ENCODE measurements at regions not wholly inside any gene's neighbourhood (a gene's known extent, or its start where the extent isn't known, plus 50 kb on each side); places are given as distances from the start of the nearest gene placed in this dataset.

GRCh38 chr15:39495871-39496840 is 84.7 kb upstream of the THBS1 start:
- Histone ChIP-seq H3K4me1 (no peaks in the 10 kb centered on the region), H3K4me3 (ENCODE audit: low read depth, low read length) (no peak overlapping the region), H3K36me3 (ENCODE audit: control insufficient read depth, insufficient read depth, low read length) (no peaks in the 10 kb centered on the region; the same call in 1 of the 2 replicates), H3K27me3 (replicated peaks; ENCODE audit: control insufficient read depth, insufficient read depth, low read length) (no peaks in the 10 kb centered on the region; the same call in 1 of the 2 replicates), H3K9me3 (no peaks in the 10 kb centered on the region)
- no peaks in the 10 kb centered on the region for H3K9me3 Mint-ChIP-seq (ENCODE audit: unreplicated experiment)
- no peak overlapping the region for H3K4me3 Mint-ChIP-seq (ENCODE audit: unreplicated experiment)
- no peak for DNase-seq
- no peaks in the 10 kb centered on the region for H3K27me3 Mint-ChIP-seq (ENCODE audit: insufficient read depth, unreplicated experiment)
- POLR2A ChIA-PET = interaction anchor here (0.5 kb wide), 1 partner anchor 375 kb away, joined by 3 read pairs; no protein-coding TSS in a partner anchor
- no TSS peak for BruUV-seq (replicated peaks)
- no peaks in the 10 kb centered on the region for H3K36me3 Mint-ChIP-seq (ENCODE audit: insufficient read depth, unreplicated experiment)
- no peaks in the 10 kb centered on the region for H3K4me1 Mint-ChIP-seq (ENCODE audit: low read depth, unreplicated experiment)
- intact Hi-C loops (cut with micrococcal nuclease; ENCODE audit: unreplicated experiment) = no loop called here
- H3K27ac Mint-ChIP-seq (ENCODE audit: unreplicated experiment) = no peak overlapping the region
- CTCF ChIA-PET = no interaction called here
- no peak for TF ChIP-seq CTCF (IDR thresholded peaks at IDR 0.05; ENCODE audit: insufficient read depth in 1 of 2, low read depth in 1 of 2, low read length in 1 of 2, severe bottlenecking in 1 of 2, unreplicated experiment in 1 of 2)

GRCh38 chr15:39497016-39497758 is 83.7 kb upstream of the THBS1 start:
- no TSS peak for BruUV-seq (replicated peaks)
- H3K36me3 ChIP-seq (ENCODE audit: control insufficient read depth, insufficient read depth, low read length) = no peaks in the 10 kb centered on the region
- intact Hi-C loops (cut with micrococcal nuclease; ENCODE audit: unreplicated experiment) = no loop called here
- H3K27me3 ChIP-seq (replicated peaks; ENCODE audit: control insufficient read depth, insufficient read depth, low read length) = no peaks in the 10 kb centered on the region; the same call in 1 of the 2 replicates
- ChIA-PET POLR2A (interaction anchor here (0.5 kb wide), 1 partner anchor 376 kb away, joined by 3 read pairs; no protein-coding TSS in a partner anchor), CTCF (no interaction called here)
- TF ChIP-seq CTCF (IDR thresholded peaks at IDR 0.05; ENCODE audit: insufficient read depth in 1 of 2, low read depth in 1 of 2, low read length in 1 of 2, severe bottlenecking in 1 of 2, unreplicated experiment in 1 of 2) = no peak
- no peaks in the 10 kb centered on the region for H3K9me3 ChIP-seq
- H3K36me3 Mint-ChIP-seq (ENCODE audit: insufficient read depth, unreplicated experiment) = no peaks in the 10 kb centered on the region
- H3K27me3 Mint-ChIP-seq (ENCODE audit: insufficient read depth, unreplicated experiment) = no peaks in the 10 kb centered on the region
- H3K4me1 ChIP-seq = no peaks in the 10 kb centered on the region
- no peak overlapping the region for H3K4me3 Mint-ChIP-seq (ENCODE audit: unreplicated experiment)
- no peak overlapping the region for H3K27ac Mint-ChIP-seq (ENCODE audit: unreplicated experiment)
- no peak overlapping the region for H3K4me3 ChIP-seq (ENCODE audit: low read depth, low read length)
- H3K4me1 Mint-ChIP-seq (ENCODE audit: low read depth, unreplicated experiment) = no peaks in the 10 kb centered on the region
- DNase-seq = no peak
- no peaks in the 10 kb centered on the region for H3K9me3 Mint-ChIP-seq (ENCODE audit: unreplicated experiment)

- no peaks in the 10 kb centered on the region for H3K9me3 ChIP-seq
- no peaks in the 10 kb centered on the region; the same call in 1 of the 2 replicates for H3K27me3 ChIP-seq (replicated peaks; ENCODE audit: control insufficient read depth, insufficient read depth, low read length)
- no peak overlapping the region for H3K4me3 Mint-ChIP-seq (ENCODE audit: unreplicated experiment)
- H3K4me1 ChIP-seq = no peaks in the 10 kb centered on the region
- no peaks in the 10 kb centered on the region for H3K36me3 Mint-ChIP-seq (ENCODE audit: insufficient read depth, unreplicated experiment)
- H3K9me3 Mint-ChIP-seq (ENCODE audit: unreplicated experiment) = no peaks in the 10 kb centered on the region
- no peaks in the 10 kb centered on the region for H3K36me3 ChIP-seq (ENCODE audit: control insufficient read depth, insufficient read depth, low read length)
- H3K27me3 Mint-ChIP-seq (ENCODE audit: insufficient read depth, unreplicated experiment) = no peaks in the 10 kb centered on the region
- no TSS peak for BruUV-seq (replicated peaks)
- H3K4me3 ChIP-seq (ENCODE audit: low read depth, low read length) = no peak overlapping the region
- no peak for DNase-seq
- no peaks in the 10 kb centered on the region for H3K4me1 Mint-ChIP-seq (ENCODE audit: low read depth, unreplicated experiment)
- TF ChIP-seq CTCF (IDR thresholded peaks at IDR 0.05; ENCODE audit: insufficient read depth in 1 of 2, low read depth in 1 of 2, low read length in 1 of 2, severe bottlenecking in 1 of 2, unreplicated experiment in 1 of 2) = no peak
- intact Hi-C loops (cut with micrococcal nuclease; ENCODE audit: unreplicated experiment) = no loop called here
- POLR2A ChIA-PET = no interaction called here
- CTCF ChIA-PET = no interaction called here
- H3K27ac Mint-ChIP-seq (ENCODE audit: unreplicated experiment) = no peak overlapping the region
Measured at GRCh38 chr15:39497759-39498565, 82.9 kb upstream of the THBS1 start.

Measured in Caco-2 (cell line).